ENCODE measurements at regions not wholly inside any gene's neighbourhood (a gene's known extent, or its start where the extent isn't known, plus 50 kb on each side); places are given as distances from the start of the nearest gene placed in this dataset.
"Not testable (repeated sequence)": the region's sequence is repeated elsewhere in the genome, so short reads cannot be mapped to it uniquely, and the experiment has no call there.

DNA sequence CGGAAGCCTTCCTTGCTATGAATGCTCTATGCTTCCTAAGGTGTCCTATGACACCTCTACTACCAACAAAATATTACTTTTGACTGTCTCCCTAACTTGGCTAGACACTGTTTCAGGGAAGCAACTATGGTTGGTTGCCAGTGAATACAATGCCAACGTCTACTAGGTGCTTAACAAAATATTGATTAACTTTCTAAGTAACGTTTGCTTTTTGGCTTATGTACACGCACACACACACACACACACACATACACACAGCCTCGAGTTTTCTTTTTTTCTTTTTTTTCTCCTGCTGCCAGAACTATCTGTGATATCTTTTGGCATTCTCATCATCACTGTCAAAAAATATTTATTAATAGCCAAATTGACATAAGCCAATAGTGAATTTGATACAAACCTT, 864.0 kb downstream of the PLA2G4A start:
- CTCF ChIA-PET (ENCODE audit: partially characterized antibody) = no interaction called here
- H3K27me3 Mint-ChIP-seq = no peaks in the 10 kb centered on the region
- no peak overlapping the region for H3K4me3 Mint-ChIP-seq
- no peak for DNase-seq
- intact Hi-C loops (cut with micrococcal nuclease) = no loop called here
- no peaks in the 10 kb centered on the region for H3K4me1 ChIP-seq (ENCODE audit: insufficient read depth, low read length)
- no peak overlapping the region for H3K27ac Mint-ChIP-seq
- H3K27me3 ChIP-seq (ENCODE audit: insufficient read depth, low read length) = no peaks in the 10 kb centered on the region
- H3K36me3 ChIP-seq (ENCODE audit: insufficient read depth, low read length) = no peaks in the 10 kb centered on the region
- H3K9me3 Mint-ChIP-seq = peaks cover 2 to 9% (median 4%) of the 10 kb centered on the region in 8 donors
- no peak overlapping the region for H3K27ac ChIP-seq (ENCODE audit: low read depth, low read length)
- no peak overlapping the region for H3K4me3 ChIP-seq (ENCODE audit: low read length in 2 of 2)
- H3K4me1 Mint-ChIP-seq = no peaks in the 10 kb centered on the region
- no peaks in the 10 kb centered on the region for H3K36me3 Mint-ChIP-seq
- POLR2A ChIA-PET (ENCODE audit: partially characterized antibody) = no interaction called here
- H3K9me3 ChIP-seq (ENCODE audit: control insufficient read depth in 1 of 2, low read length in 2 of 2) = no peaks in the 10 kb centered on the region

DNA sequence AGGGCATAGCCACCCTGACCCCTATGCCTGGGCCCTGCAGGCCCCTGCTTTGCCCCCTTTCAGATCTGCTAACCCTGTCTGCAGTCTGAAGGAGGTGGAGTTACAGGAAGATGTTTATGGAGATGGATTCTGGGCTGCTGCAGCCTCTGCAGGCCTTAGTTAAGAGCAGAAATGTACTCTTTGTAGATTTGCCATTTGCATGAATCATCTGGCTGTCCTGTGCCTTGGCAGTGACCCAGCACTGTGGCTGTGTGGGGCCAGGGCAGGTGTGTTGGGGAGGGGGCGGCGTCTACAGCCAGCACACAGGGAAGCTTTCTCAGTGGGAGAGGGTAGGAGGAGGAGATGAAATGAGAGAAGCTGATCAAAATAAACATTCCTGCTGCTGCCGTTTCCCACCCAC, 867.3 kb downstream of the PLA2G4A start:
- no peaks in the 10 kb centered on the region for H3K9me3 ChIP-seq (ENCODE audit: control insufficient read depth in 1 of 2, low read length in 2 of 2)
- H3K27ac Mint-ChIP-seq = no peak overlapping the region
- intact Hi-C loops (cut with micrococcal nuclease) = no loop called here

DNA sequence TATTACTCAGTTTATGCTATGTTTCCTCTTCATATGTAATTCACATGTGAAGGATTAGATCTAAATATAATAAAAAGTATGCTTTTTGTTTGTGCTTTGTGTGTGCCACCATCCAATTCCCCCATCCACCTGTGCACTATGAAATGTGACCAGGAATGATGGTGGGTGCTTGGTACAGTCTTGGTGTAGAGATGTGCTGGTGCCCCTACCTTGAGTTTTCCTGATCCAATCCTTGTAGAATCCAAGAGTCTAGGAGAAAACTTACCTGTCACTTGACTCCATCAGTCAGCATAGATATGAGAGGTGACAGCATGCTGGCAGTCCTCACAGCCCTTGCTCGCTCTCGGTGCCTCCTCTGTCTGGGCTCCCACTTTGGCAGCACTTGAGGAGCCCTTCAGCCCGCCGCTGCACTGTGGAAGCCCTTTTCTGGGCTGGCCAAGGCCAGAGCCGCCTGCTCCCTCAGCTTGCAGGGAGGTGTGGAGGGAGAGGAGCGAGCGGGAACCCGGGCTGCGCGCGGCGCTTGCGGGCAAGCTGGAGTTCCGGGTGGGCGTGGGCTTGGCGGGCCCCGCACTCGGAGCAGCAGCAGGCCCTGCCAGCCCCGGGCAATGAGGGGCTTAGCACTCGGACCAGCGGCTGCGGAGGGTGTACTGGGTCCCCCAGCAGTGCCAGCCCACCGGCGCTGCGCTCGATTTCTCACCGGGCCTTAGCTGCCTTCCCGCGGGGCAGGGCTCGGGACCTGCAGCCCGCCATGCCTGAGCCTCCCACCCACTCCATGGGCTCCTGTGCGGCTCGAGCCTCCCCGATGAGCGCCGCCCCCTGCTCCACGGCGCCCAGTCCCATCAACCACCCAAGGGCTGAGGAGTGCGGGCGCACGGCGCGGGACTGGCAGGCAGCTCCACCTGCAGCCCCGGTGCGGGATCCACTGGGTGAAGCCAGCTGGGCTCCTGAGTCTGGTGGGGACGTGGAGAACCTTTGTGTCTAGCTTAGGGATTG, 874.7 kb downstream of the PLA2G4A start:
- H3K27ac Mint-ChIP-seq; H3K36me3 ChIP-seq (ENCODE audit: insufficient read depth, low read length); H3K4me1 ChIP-seq (ENCODE audit: insufficient read depth, low read length); H3K4me1 Mint-ChIP-seq; DNase-seq; POLR2A ChIA-PET (ENCODE audit: partially characterized antibody); H3K4me3 Mint-ChIP-seq; H3K27ac ChIP-seq (ENCODE audit: low read depth, low read length); H3K9me3 Mint-ChIP-seq; H3K27me3 Mint-ChIP-seq; H3K9me3 ChIP-seq (ENCODE audit: control insufficient read depth in 1 of 2, low read length in 2 of 2); H3K36me3 Mint-ChIP-seq; intact Hi-C loops (cut with micrococcal nuclease); CTCF ChIA-PET (ENCODE audit: partially characterized antibody); H3K4me3 ChIP-seq (ENCODE audit: low read length in 2 of 2); H3K27me3 ChIP-seq (ENCODE audit: insufficient read depth, low read length): not testable (repeated sequence)

More for the DNA sequence above, 867.3 kb downstream of the PLA2G4A start:
- H3K9me3 Mint-ChIP-seq = peaks cover 0 to 6% (median 3%) of the 10 kb centered on the region in 8 donors
- no peaks in the 10 kb centered on the region for H3K4me1 ChIP-seq (ENCODE audit: insufficient read depth, low read length)
- ChIA-PET CTCF (ENCODE audit: partially characterized antibody) (no interaction called here), POLR2A (ENCODE audit: partially characterized antibody) (no interaction called here)
- H3K27me3 ChIP-seq (ENCODE audit: insufficient read depth, low read length) = no peaks in the 10 kb centered on the region
- no peak overlapping the region for H3K4me3 ChIP-seq (ENCODE audit: low read length in 2 of 2)
- no peaks in the 10 kb centered on the region for H3K4me1 Mint-ChIP-seq
- H3K27me3 Mint-ChIP-seq = no peaks in the 10 kb centered on the region
- DNase-seq = no peak
- H3K36me3 Mint-ChIP-seq = no peaks in the 10 kb centered on the region
- H3K4me3 Mint-ChIP-seq = no peak overlapping the region
- no peaks in the 10 kb centered on the region for H3K36me3 ChIP-seq (ENCODE audit: insufficient read depth, low read length)
- no peak overlapping the region for H3K27ac ChIP-seq (ENCODE audit: low read depth, low read length)

DNA sequence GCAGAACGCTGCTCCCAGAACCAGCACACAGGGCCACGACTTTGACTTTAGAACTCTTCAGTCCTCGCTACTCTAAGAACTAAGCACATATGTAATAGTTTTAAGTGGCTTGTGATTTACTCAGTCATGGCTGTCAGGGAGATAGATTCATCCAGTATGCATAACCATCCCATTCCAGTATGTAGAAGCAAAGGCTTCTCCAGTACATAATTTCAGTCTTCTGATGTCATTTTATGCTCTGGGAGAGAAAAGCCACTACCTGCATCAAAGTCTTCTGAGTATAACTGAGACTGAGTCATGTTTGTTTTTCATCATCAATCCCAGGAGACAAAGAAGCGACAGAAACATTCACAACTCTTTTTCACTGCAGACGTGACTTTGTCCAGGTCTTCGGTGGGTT, 885.7 kb downstream of the PLA2G4A start:
- Histone ChIP-seq H3K4me3 (ENCODE audit: low read length in 2 of 2) (no peak overlapping the region), H3K27me3 (ENCODE audit: insufficient read depth, low read length) (no peaks in the 10 kb centered on the region), H3K9me3 (ENCODE audit: control insufficient read depth in 1 of 2, low read length in 2 of 2) (no peaks in the 10 kb centered on the region), H3K36me3 (ENCODE audit: insufficient read depth, low read length) (no peaks in the 10 kb centered on the region), H3K27ac (ENCODE audit: low read depth, low read length) (no peak overlapping the region), H3K4me1 (ENCODE audit: insufficient read depth, low read length) (no peaks in the 10 kb centered on the region)
- CTCF ChIA-PET (ENCODE audit: partially characterized antibody) = no interaction called here
- Mint-ChIP-seq H3K9me3 (peaks cover 0 to 8% (median 3%) of the 10 kb centered on the region in 8 donors), H3K27me3 (no peaks in the 10 kb centered on the region), H3K4me1 (no peaks in the 10 kb centered on the region), H3K4me3 (no peak overlapping the region), H3K36me3 (no peaks in the 10 kb centered on the region), H3K27ac (no peak overlapping the region)
- POLR2A ChIA-PET (ENCODE audit: partially characterized antibody) = no interaction called here
- intact Hi-C loops (cut with micrococcal nuclease) = no loop called here
- no peak for DNase-seq

DNA sequence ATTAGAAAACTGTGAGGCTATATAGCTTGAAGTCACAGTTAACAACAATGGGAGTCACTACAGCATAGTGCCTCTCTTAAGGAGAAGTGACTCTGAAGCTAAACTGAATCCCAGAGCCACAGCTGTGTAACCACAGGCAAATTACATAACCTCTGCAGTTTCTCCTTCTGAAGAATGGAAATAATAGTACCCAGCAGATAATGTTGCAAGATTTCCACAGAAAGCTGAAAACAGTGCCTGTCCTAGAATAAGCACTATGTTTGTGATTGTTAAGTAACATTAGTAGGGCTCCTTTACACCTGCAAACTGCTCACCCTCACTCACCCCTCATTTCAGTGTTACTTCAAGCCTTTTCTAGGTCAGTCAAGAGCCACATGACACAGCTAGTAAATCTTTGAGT, 886.7 kb downstream of the PLA2G4A start:
- ChIA-PET POLR2A (ENCODE audit: partially characterized antibody) (no interaction called here), CTCF (ENCODE audit: partially characterized antibody) (no interaction called here)
- Mint-ChIP-seq H3K27ac (no peak overlapping the region), H3K9me3 (peaks cover 0 to 8% (median 4%) of the 10 kb centered on the region in 8 donors), H3K36me3 (no peaks in the 10 kb centered on the region), H3K4me3 (no peak overlapping the region), H3K4me1 (no peaks in the 10 kb centered on the region), H3K27me3 (no peaks in the 10 kb centered on the region)
- Histone ChIP-seq H3K27ac (ENCODE audit: low read depth, low read length) (no peak overlapping the region), H3K4me1 (ENCODE audit: insufficient read depth, low read length) (no peaks in the 10 kb centered on the region), H3K27me3 (ENCODE audit: insufficient read depth, low read length) (no peaks in the 10 kb centered on the region), H3K9me3 (ENCODE audit: control insufficient read depth in 1 of 2, low read length in 2 of 2) (no peaks in the 10 kb centered on the region), H3K4me3 (ENCODE audit: low read length in 2 of 2) (no peak overlapping the region), H3K36me3 (ENCODE audit: insufficient read depth, low read length) (no peaks in the 10 kb centered on the region)
- intact Hi-C loops (cut with micrococcal nuclease) = no loop called here
- no peak for DNase-seq

DNA sequence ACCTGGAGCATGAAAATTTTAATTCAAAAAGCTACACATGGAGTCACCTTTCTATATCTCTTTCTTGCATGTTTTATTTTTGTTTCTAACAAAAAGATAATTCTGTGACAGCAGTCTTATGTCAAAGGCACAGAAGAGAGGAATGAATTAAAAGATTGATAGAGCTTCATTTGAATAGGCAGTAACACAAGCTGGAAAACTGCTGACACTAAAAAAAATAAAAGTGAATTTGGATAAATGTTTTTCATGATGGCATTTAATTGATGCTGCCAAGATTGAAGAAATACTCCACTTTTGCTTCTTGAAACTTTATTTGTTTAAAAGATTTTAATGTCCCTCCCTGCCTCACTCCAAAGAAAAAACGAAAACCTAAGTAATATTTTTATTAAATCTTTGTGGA, 887.4 kb downstream of the PLA2G4A start:
- H3K27ac Mint-ChIP-seq = no peak overlapping the region
- Histone ChIP-seq H3K27me3 (ENCODE audit: insufficient read depth, low read length) (no peaks in the 10 kb centered on the region), H3K27ac (ENCODE audit: low read depth, low read length) (no peak overlapping the region), H3K36me3 (ENCODE audit: insufficient read depth, low read length) (no peaks in the 10 kb centered on the region), H3K4me1 (ENCODE audit: insufficient read depth, low read length) (no peaks in the 10 kb centered on the region), H3K4me3 (ENCODE audit: low read length in 2 of 2) (no peak overlapping the region), H3K9me3 (ENCODE audit: control insufficient read depth in 1 of 2, low read length in 2 of 2) (no peaks in the 10 kb centered on the region)
- no peaks in the 10 kb centered on the region for H3K36me3 Mint-ChIP-seq
- H3K27me3 Mint-ChIP-seq = no peaks in the 10 kb centered on the region
- ChIA-PET POLR2A (ENCODE audit: partially characterized antibody) (no interaction called here), CTCF (ENCODE audit: partially characterized antibody) (no interaction called here)
- intact Hi-C loops (cut with micrococcal nuclease) = no loop called here
- H3K9me3 Mint-ChIP-seq = peaks cover 0 to 8% (median 4%) of the 10 kb centered on the region in 8 donors
- H3K4me3 Mint-ChIP-seq = no peak overlapping the region
- no peaks in the 10 kb centered on the region for H3K4me1 Mint-ChIP-seq
- no peak for DNase-seq

DNA sequence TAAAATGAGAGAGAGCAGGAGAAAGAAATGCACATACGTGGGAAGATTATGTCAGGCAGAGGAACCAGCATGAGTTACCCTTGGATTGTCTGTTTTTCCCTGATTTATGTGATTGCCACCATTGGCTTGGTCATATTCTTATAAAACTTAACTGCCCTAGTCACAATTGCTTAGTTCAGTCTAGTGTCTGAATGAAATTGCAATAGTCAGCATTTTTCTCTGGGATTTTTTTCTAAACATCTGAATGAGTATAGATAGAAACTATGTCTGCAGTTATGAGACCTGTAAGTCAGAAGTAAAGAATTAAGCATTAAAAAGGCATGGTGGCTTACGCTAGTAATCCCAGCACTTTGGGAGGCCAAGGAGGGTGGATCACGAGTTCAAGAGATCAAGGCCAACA, 889.8 kb downstream of the PLA2G4A start:
- Histone ChIP-seq H3K27ac (ENCODE audit: low read depth, low read length) (no peak overlapping the region), H3K36me3 (ENCODE audit: insufficient read depth, low read length) (no peaks in the 10 kb centered on the region), H3K9me3 (ENCODE audit: control insufficient read depth in 1 of 2, low read length in 2 of 2) (no peaks in the 10 kb centered on the region), H3K27me3 (ENCODE audit: insufficient read depth, low read length) (no peaks in the 10 kb centered on the region), H3K4me1 (ENCODE audit: insufficient read depth, low read length) (no peaks in the 10 kb centered on the region), H3K4me3 (ENCODE audit: low read length in 2 of 2) (no peak overlapping the region)
- DNase-seq = no peak
- H3K36me3 Mint-ChIP-seq = no peaks in the 10 kb centered on the region
- CTCF ChIA-PET (ENCODE audit: partially characterized antibody) = no interaction called here
- peaks cover 0 to 8% (median 2%) of the 10 kb centered on the region in 8 donors for H3K9me3 Mint-ChIP-seq
- intact Hi-C loops (cut with micrococcal nuclease) = no loop called here
- no peak overlapping the region for H3K4me3 Mint-ChIP-seq
- no peaks in the 10 kb centered on the region for H3K27me3 Mint-ChIP-seq
- POLR2A ChIA-PET (ENCODE audit: partially characterized antibody) = no interaction called here
- H3K27ac Mint-ChIP-seq = no peak overlapping the region
- no peaks in the 10 kb centered on the region for H3K4me1 Mint-ChIP-seq
